HG03565 (cell line): ENCODE measurements at regions not wholly inside any gene's neighbourhood (a gene's known extent, or its start where the extent isn't known, plus 50 kb on each side); places are given as distances from the start of the nearest gene placed in this dataset.

Experiments used
- ATAC-seq: cut with Tn5 transposase; IDR thresholded peaks from one replicate; pipeline ENCODE4 v1.9.1; 2021; ENCODE audit warnings: mild to moderate bottlenecking, moderate library complexity; ENCODE audit not compliant: unreplicated experiment

DNA sequence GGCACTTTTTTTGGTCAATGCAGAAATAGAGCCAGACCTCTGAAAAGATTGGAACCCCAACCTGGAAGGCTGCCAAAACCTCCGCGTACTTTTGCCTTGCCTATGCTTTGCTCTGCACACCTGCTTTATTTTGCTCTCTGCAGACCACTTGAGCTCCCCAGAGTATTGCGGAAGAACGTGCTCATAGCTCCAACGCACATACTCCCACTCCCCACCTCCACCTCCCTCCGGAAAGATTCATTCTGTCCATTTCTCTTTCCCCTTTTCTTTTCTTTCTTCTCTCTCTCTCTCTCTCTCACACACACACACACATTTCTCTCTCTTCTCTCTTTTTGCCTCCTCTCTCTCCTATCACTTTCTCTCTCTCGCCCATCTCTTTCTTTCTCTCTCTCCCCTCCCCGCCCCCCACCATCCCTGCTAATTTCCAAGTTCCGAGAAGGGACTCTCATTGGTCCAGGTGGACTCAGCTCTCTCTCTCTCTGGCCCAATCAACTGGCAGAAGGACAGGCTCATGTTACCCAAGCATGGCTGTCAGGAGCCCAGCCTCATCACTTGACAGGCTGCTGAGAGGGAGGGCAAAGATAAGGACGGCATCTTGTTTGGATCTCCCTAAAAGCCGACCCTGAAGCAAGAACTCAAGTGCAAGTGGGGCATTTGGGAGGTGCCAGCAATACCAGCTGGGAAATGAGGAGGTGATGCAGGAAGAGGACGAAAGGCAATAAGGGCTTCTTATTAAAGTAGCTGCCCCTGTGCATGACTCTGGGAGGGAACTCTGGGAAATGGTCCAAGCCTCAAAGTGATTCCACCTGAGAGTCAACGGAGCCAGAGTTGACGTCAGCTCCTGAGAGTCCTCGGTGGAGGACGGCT is 246.1 kb downstream of the LY86 start:
- no peak for ATAC-seq

DNA sequence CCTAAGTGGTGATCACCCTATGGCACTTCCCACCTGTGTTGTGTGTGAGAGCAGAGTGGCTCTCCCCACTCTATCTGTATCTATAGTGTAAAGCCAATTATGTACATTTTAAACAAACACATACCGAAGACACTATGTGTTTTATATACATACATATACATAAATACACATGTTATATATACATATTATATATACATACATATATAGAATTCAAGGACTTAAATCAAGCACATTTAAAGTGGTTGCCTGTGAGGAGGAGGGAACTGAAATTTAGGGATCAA is 246.6 kb downstream of the LY86 start:
- no peak for ATAC-seq

DNA sequence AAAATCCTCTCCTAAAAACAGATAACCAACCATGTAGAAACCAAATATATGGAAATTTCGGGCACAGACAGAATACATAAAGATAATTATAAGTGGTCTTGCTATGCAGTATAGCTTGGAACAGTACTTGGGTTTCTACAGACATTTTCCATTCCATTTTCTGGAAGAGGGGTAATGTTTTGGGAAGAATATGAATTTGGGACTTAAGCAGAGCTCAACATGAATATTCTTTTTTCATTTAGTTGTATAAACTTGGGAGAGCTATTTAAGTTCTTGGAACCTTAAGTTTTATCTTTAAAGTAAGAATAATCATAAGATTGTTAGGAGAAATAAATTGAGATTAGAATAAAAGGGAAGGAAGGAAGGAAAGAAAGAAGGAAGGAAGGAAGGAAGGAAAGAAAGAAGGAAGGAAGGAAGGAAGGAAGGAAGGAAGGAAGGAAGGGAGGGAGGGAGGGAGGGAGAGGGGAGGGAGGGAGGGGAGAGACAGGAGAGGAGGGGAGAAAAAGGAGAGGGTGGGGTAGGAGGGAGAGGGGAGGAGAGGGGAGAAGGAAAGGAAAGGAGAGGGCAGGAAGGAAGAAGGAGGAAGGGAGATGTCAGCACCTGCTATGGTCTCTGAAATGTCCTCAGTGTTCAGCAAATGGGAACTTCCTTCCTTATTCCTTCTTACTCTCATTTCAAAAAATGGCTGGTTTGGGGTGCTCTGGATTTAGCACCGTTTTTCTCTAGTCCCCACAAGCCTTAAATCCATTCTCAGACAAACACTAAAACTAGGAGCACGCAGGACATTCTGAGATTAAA is 248.3 kb downstream of the LY86 start:
- ATAC-seq, result no peak

DNA sequence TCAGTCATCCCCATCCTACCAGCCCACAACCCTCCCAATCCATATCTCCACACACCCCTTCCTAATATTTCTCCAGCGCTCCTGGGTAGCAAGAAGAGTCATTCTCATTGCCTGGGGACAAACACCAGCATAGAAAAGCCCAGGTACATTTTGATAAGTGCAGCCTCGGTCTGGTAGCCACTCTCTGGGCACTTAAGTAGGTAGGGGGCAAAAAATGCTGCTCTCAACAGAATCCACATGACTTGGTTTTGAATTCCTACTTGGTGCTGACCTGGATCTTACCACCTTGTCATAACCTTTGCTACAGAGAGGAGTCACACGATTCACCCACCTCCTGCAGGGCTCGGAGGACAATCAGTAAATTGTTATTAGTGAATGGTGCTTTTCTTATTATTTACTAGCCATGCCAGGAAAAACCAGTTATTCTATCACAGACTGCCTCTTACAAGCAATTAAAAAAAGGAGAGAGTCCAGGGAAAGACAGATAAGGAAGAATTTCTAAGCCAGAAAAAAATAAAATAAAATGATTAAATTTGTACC is 249.1 kb downstream of the LY86 start:
- ATAC-seq, result no peak

DNA sequence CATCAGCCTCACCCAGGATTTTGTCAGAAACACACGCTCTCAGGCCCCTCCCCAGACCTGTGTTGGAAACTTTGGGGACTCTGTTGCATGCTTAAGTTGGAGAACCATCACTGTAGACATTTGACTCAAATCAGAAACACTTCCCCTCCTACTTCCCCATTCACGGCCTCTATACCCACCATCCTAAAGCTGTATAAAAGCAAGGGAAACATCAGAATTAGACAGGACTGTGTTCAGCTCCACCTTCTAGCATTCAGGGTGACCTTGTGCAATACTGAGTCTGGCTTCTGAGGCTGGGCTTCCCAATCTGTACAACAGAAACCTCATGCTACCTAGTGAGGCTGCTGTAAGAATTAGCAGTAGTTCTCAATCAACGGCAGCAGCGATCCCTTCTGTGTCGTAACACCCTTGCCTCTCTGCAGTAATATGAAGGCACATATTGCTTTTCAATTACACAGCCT is 252.3 kb downstream of the LY86 start:
- ATAC-seq, result peak; percentile 74

DNA sequence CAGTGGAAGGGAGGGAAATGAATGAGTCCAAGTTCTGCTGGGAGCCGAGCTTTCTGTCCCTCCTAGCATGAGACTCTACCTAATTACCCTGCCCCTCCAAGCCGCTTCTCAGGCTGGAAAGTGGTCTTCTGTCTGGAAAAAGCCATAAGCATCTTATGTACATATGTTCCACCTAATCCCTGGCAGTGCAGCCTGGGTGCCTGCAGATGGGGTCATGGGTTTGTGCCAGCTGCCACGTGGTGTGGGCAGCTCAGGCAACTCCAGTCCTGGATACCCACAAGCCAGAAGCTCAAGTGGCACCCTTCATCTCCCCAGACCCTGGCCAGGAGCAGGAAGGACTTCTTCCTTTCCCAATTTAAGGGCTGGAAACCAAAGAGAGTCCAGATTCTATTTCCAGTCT is 253.1 kb downstream of the LY86 start:
- no peak for ATAC-seq

DNA sequence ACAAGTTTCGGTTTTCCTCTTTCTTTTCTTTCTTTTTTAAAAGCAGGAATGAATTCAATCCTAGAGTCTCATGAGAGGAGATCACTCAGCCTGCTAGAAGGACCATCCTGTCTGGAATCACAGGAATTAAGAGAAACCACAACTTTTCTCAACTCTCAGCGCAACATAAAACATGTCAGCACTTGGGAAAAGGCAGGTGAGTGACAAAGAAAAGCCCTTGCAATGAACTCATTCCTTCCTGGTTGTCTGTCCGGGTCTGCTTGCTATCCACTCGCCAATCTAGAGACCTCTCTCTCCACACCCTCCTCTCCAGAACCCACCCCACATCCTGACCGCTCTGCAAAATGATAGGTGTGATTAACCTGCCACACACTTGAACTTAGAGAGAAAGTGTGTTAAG is 253.8 kb downstream of the LY86 start:
- ATAC-seq, result no peak

DNA sequence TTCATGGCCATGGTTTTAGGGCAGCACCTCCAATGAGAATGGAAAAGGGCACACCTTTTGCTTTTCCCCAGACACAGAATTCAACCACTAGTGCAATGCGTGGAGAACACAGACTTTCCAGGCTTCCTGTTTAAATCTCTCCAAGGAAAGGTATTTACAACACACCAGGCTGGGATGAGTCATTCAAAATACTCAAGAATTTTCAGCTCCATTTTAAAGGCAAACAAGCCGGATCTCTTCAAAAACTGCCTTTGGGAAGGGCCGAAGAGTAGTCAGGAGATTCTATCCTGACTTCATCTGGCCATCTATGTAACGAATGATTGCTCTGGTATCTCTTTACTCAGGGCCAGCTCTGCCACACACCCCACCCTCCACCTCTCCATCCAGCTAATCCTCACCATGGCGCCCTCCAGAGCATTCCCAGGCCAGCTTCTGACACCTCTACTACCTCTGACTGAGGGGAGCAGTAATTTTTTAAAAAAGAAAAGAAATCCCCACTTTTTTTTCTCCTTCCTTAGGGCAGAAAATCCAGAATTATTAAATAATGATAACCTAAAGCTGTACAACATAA is 254.6 kb downstream of the LY86 start:
- no peak for ATAC-seq

DNA sequence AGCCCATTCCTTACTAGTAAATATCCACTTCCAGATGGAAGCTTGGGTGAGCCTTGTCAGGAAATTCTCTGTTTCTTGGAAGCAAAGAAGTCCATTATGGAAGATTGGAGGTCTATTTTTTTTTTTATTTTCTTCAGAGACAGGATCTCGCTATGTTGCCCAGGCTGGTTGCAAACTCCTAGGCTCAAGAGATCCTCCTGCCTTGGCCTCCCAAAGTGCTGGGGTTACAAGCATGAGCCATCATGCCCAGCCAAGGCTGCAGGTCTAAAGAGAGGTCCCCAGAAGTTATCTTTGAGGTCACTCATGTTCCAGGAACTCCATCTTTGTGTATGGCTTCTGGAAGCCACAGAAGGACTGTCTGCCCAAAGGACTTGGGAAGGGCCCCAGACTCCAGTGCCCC is 255.3 kb downstream of the LY86 start:
- no peak for ATAC-seq

DNA sequence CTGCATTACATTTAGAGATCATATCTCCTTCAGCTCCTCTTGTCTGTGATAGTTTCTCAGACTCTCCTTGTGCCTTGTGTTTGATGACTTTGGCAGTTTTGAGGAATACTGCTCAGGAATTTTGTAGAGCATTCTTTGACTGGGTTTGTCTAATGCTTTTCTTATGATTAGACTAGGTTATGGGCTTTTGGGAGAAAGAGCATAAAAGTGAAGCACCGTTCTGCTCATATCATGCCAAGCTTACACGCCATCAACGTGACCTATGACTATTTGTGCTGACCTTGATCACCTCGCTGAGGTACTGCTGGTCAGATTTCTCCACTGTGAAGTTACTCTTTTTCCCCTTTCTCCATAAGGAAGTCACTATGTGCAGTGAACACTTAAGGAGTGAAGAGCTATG is 256.0 kb downstream of the LY86 start:
- ATAC-seq, result no peak

DNA sequence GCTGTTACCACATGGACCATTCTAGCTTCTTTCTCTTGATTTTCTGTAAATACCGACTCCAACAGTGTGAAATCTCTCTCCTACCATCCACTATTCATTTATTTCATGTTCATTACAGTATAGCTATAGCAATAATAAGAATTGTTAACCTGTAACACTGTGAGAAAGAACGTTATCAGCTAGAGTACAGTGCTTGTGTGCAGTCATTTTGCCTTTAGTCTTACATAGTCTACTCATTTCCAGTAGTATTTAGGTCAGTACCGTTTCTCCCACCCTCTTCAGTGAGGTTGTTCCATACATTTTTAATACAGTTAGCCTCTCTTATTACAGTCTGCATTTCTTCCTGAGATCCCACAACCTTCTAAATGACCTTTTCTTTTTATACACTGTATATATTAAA is 257.1 kb downstream of the LY86 start:
- ATAC-seq, result no peak

DNA sequence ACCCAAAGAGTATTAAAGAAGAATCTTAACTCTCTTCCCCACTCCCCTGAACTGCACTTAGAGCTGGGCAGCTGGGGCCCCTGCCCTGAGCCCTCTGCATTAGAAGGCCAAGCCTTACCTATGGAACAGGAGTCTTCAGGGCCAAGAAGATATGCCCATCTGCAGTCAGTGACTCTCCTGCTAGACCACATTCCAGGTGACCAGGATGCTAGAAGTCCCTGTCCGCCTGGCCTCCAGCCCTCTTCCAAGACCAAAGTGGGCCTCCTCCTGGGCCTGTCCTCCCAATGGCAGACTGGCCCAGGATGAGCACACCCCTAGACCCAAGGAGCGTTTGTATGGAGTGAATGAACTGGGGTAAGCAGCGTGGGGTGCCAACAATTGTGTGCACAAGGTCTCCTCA is 259.1 kb downstream of the LY86 start:
- no peak for ATAC-seq

DNA sequence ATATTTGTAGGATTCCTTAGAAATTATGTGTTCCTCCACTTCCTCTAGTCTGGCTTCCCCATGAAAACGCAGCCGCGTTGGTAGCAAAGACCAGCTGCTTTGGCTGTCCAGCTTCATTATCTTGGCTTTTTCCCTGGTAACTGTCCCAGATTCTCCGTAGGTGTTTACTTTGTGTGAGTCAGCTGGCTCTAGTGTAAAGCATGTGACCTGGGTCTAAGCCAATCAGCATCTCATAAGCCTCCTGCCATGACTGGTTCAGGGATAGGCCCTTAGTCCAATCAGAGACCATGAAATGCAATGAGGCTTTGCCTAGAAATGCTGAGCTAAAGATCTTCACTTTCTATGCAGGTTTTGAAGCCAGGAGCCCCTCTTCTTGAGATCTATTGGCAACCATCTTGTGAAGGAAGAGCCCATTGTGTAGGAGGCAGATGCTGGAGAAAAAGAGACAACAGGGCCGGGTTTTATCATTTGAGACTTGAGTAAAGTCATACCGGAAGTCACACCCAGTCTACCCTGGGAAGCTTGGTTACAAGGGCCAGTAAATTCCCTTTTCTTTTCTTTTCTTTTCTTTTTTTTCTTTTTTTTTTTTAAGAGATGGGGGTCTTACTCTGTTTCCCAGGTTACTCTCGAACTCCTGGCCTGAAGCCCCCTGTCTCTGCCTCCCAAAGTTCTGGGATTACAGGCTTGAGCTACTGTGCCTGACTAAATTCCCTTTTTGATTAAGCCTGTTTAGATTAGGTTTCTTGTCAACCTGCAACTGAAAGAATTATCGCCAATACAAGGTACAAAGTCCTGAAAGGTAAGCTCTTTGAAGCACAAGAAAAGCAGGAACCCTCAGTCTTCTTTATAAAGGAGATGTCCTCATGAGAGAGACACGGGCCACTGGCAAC is 256.5 kb upstream of the RREB1 start:
- no peak for ATAC-seq

DNA sequence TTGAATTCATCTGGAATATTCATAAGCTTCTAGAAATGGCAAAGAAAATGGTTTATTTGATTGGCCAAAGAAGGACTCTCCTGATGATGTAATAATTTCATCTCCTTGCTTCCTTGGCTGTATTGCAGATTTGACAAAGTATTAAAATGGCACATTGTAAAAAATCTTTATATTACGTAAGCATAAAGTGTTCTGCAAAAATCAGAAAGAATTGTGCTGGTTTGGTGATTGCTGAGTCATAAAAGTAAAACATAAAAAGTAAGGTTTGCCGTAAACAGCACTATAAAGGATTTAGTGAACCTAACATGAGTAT is 255.9 kb upstream of the RREB1 start:
- no peak for ATAC-seq

DNA sequence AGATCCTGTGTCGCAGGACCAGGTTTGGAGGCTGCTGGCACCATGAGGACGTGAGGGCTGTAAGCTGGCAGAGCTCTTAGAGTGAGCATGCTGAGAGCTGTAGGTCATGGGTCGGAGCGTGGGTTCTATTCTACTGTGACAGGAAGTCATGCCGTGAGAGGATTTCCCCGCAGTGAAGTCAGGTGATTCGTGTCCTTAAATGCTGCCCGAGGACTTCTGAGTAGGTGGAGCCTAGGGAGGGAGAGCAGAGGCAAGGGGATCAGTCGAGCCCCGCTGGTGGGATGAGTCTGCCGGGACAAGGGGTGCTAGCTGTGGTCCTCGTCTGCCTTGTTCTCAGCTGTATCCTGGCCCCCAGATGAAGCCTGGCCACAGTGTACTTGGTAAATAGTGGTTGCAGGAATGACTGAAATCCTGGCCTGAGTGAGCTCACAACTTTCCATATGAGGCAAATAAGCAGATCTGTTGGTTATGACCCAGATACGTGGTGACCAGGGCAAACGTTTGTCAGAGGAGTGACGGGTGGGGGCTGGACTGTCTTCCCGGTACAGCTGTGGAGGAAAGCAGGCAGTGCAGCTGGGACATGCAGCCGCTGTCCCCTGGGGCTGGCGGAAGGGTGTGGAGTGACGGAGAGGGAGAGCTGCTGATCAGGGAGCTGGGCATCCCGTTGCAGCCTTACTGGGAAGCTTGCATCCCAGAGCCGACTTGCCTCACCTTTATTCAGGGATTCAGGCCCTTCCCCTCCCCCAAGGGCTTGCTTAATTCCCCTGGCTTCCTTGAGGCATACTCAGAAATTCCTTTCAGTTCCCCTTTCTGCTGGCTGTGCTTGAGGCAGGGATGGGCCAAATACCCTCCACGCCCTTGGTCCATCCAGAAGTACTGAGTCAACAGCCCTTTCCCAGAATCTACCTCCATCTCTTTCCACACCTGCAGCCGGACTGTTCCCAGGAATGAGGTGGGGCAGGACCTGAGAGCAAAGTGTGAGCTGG is 250.9 kb upstream of the RREB1 start:
- ATAC-seq, result peak; percentile 59

DNA sequence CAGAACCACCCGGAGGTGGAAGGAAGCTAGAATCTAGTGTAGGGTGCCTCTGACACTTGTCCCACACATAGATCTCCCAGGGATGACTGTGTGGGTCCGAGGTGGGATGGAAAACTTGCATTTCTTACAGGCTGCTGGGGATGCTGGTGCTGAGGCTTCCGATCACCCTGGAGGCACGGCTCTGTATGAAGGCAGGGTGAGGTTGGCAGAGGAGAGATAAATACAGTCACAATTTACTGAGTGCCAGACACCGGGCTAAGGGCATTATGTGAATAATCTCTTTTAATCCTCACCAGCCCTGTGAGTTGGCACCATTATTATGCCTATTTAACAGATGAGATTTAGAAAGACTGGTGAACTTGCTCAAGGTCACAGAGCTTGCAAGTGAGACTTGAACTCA is 250.2 kb upstream of the RREB1 start:
- ATAC-seq, result no peak

DNA sequence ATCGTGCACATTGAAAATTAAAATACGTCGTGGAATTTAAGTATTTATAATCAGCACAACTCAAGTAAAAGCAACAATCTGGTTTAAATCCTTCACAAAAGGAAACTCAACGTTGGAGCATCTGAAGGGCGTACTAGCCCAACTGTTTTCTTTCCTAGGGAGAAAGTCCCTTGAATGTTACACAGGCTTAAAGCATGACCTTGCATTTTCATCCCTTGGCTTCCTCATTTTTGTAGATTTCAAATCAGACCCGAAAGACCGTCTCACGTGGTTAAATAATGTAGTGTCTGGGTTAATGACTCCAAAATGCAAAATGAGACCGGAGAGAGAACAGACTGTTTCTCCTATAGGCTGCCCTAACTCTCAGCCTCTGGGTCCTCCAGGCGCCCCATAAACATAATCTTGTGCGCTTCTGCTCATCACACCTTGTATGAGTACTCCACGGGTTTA is 249.2 kb upstream of the RREB1 start:
- no peak for ATAC-seq

DNA sequence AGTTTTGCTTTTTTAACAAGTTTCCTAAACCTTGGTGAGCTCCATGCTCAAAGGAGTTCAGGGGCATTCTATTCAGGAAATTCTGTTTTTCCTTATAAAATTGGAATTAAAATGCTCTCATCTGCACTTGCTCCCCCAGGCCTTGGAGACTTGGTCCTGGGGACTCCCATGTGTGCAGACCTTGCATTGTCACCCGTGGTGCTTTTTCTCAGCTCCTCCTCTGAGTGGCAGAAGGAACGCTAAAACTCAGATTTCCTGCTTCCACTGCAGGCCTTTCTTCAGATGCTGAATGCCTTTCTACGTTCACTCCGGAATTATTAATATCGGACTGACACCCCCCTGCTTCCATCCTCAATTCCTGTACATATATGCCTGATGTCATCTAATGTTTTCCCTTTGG is 248.7 kb upstream of the RREB1 start:
- ATAC-seq, result no peak

DNA sequence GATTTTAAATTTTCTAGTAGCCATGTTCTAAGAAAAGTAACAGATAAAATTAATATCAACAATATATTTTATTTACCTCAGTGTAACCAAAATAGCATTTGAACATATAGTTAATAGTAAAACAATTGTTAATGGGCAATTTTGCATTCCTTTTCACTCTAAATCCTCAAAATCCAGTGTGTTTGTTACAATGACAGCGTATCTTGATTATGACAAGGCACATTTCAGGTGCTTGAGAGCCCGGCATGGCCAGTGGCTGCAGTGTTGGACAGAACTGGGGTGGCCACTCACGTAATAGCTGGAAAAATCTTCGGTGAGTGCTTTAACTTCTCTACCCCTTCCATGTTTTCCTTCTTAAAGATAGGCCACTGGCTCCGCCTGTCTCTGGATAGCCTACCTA is 248.0 kb upstream of the RREB1 start:
- no peak for ATAC-seq

DNA sequence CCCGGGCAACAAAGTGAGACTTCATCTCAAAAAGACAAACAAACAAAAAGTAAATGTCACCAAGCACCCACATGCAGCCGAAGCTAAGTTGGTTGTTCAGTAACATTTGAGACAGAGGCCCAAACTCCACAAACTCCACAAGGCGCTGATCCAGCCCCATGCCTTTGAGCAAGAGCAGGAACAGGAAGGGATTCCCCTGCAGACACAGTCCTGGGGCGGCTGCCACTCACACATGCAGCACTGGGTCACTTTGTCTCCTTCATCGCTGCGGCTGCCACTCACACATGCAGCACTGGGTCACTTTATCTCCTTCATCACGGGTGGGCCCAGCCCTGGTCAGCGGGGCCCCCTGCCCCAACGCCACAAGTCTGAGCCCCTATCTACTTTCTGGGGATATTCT is 246.9 kb upstream of the RREB1 start:
- no peak for ATAC-seq
